Gastroesophageal sphincter (tissue), 3 donors: ENCODE measurements at regions not wholly inside any gene's neighbourhood (a gene's known extent, or its start where the extent isn't known, plus 50 kb on each side); places are given as distances from the start of the nearest gene placed in this dataset.

ENCODE experiments used
- POLR2A ChIP-seq, 2 donors: fragments of 450-650 bp; IDR thresholded peaks; one replicate each; pipeline ENCODE4 v1.6.1; 2017; ENCODE audit warnings: antibody characterized with exemption in 2 of 2, mild to moderate bottlenecking in 2 of 2, moderate library complexity in 1 of 2
- POLR2AphosphoS5 ChIP-seq: sonication (generic); formaldehyde crosslinking; IDR thresholded peaks from one replicate; pipeline ENCODE4 v1.6.1; 2017; ENCODE audit warnings: antibody characterized with exemption
- TF ChIP-seq, protein P1 (sequence below), 4 experiments: fragments of 200-600 bp in 2 of 4; fragments of 450-650 bp in 2 of 4; sonication (generic) in 1 of 4; IDR thresholded peaks; one replicate each; pipeline ENCODE4 v1.5.1; 2017 to 2019; ENCODE audit warnings: antibody characterized with exemption in 4 of 4, mild to moderate bottlenecking in 2 of 4, moderate library complexity in 2 of 4

DNA sequence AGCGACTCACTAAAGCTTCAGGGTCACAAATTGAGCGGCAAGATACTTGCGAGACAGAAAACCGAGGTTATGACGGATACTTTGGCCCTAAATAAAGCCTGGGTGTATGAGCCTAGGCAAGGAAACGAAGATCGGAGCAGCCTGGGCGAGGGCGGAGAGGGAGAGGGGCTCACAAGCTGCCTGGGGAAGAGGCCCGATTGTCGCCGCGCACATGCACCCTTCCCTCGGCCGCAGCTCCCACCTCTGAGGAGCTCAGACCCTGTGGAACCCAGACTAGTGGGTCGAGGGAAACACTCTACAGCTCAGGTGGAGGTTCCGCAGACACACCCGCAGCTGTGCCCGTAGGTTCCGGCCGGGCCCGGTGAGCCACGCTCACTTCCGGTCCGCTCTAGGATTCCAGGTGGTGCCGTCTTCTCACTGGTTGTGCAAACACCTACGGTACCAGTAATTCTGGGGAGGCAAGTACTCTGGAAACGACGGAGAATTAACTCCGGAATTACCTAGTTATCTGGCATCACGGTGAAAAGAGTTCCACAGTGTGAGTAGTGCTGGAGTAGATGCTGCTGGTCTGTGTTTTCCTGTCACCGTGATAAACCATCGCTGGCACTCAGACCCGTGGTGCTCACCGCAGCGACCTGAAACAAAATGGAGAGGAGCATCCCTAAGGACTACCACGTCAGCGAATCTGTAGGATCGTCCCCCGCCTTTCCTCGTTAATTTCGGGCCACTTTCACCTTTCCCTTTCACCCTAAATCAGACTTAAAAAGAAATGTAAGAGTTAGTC lies 61.5 kb downstream of the GPX5 start:
- TF ChIP-seq POLR2A (IDR thresholded peaks at IDR 0.05), result no peak
- TF ChIP-seq, protein P1, sequence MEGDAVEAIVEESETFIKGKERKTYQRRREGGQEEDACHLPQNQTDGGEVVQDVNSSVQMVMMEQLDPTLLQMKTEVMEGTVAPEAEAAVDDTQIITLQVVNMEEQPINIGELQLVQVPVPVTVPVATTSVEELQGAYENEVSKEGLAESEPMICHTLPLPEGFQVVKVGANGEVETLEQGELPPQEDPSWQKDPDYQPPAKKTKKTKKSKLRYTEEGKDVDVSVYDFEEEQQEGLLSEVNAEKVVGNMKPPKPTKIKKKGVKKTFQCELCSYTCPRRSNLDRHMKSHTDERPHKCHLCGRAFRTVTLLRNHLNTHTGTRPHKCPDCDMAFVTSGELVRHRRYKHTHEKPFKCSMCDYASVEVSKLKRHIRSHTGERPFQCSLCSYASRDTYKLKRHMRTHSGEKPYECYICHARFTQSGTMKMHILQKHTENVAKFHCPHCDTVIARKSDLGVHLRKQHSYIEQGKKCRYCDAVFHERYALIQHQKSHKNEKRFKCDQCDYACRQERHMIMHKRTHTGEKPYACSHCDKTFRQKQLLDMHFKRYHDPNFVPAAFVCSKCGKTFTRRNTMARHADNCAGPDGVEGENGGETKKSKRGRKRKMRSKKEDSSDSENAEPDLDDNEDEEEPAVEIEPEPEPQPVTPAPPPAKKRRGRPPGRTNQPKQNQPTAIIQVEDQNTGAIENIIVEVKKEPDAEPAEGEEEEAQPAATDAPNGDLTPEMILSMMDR (IDR thresholded peaks at IDR 0.05), result no peak
- no peak for TF ChIP-seq POLR2AphosphoS5
